ENCODE measurements at regions not wholly inside any gene's neighbourhood (a gene's known extent, or its start where the extent isn't known, plus 50 kb on each side); places are given as distances from the start of the nearest gene placed in this dataset.

GRCh38 chr3:181442066-181442465, 269.7 kb upstream of the SOX2 start:
- no peak for DNase-seq (ENCODE audit: low read depth)

GRCh38 chr3:181432992-181433391, 278.7 kb upstream of the SOX2 start:
- DNase-seq (ENCODE audit: low read depth): no peak

- no peak for DNase-seq (ENCODE audit: low read depth)
These were observed 280.0 kb upstream of the SOX2 start for GRCh38 chr3:181431748-181432147.

GRCh38 chr3:181425074-181425473, 286.7 kb upstream of the SOX2 start:
- DNase-seq (ENCODE audit: low read depth): no peak

- DNase-seq (ENCODE audit: low read depth): no peak
These were observed 293.5 kb upstream of the SOX2 start for GRCh38 chr3:181418233-181418632.

- DNase-seq (ENCODE audit: low read depth): no peak
These were observed 294.0 kb upstream of the SOX2 start for GRCh38 chr3:181417748-181418147.

- DNase-seq (ENCODE audit: low read depth): no peak
These were observed 300.9 kb upstream of the SOX2 start for GRCh38 chr3:181410870-181411269.

- no peak for DNase-seq (ENCODE audit: low read depth)
These were observed 307.7 kb upstream of the SOX2 start for GRCh38 chr3:181403876-181404660.

- no peak for DNase-seq (ENCODE audit: low read depth)
These were observed 309.4 kb upstream of the SOX2 start for GRCh38 chr3:181402347-181402746.

GRCh38 chr3:181384970-181385369, 326.8 kb upstream of the SOX2 start:
- no peak for DNase-seq (ENCODE audit: low read depth)

GRCh38 chr3:181383760-181384159, 328.0 kb upstream of the SOX2 start:
- no peak for DNase-seq (ENCODE audit: low read depth)

GRCh38 chr3:181383201-181383600, 328.5 kb upstream of the SOX2 start:
- no peak for DNase-seq (ENCODE audit: low read depth)

- no peak for DNase-seq (ENCODE audit: low read depth)
These were observed 329.1 kb upstream of the SOX2 start for GRCh38 chr3:181382656-181383055.

GRCh38 chr3:181379278-181379677, 332.4 kb upstream of the SOX2 start:
- DNase-seq (ENCODE audit: low read depth): no peak

GRCh38 chr3:181369637-181370036, 342.1 kb upstream of the SOX2 start:
- DNase-seq (ENCODE audit: low read depth): no peak

GRCh38 chr3:181363231-181363630, 348.5 kb upstream of the SOX2 start:
- DNase-seq (ENCODE audit: low read depth): no peak

GRCh38 chr3:181362378-181362777, 349.3 kb upstream of the SOX2 start:
- no peak for DNase-seq (ENCODE audit: low read depth)

GRCh38 chr3:181358562-181358961, 353.2 kb upstream of the SOX2 start:
- DNase-seq (ENCODE audit: low read depth): no peak

GRCh38 chr3:181358060-181358459, 353.7 kb upstream of the SOX2 start:
- no peak for DNase-seq (ENCODE audit: low read depth)

- no peak for DNase-seq (ENCODE audit: low read depth)
These were observed 357.6 kb upstream of the SOX2 start for GRCh38 chr3:181354140-181354539.

- DNase-seq (ENCODE audit: low read depth): no peak
These were observed 354.8 kb upstream of the DNAJC19 start for GRCh38 chr3:181344331-181344730.

GRCh38 chr3:181336597-181336996, 347.1 kb upstream of the DNAJC19 start:
- DNase-seq (ENCODE audit: low read depth): no peak

- DNase-seq (ENCODE audit: low read depth): no peak
These were observed 343.9 kb upstream of the DNAJC19 start for GRCh38 chr3:181333394-181333793.

- no peak for DNase-seq (ENCODE audit: low read depth)
These were observed 341.5 kb upstream of the DNAJC19 start for GRCh38 chr3:181330821-181331563.
